Psoas muscle (tissue), 7 donors: ENCODE measurements at regions not wholly inside any gene's neighbourhood (a gene's known extent, or its start where the extent isn't known, plus 50 kb on each side); places are given as distances from the start of the nearest gene placed in this dataset.

ENCODE experiments used
- ATAC-seq, 4 donors: fragments of 200-7000 bp; cut with Tn5 transposase; one replicate each; pipeline ENCODE4 v1.9.1; 2020; ENCODE audit warnings: moderate library complexity in 3 of 4, mild to moderate bottlenecking in 2 of 4
- DNase-seq, 2 donors: peaks; one replicate each; pipeline ENCODE4 v3.0.0-alpha.2; 2020
- H3K27ac ChIP-seq: fragments of 200-600 bp; one replicate; pipeline ENCODE4 v1.8.0; 2022
- H3K27me3 ChIP-seq, 3 donors: fragments of 200-600 bp in 1 of 3; one replicate each; pipeline versions ENCODE4 v1.6.1 to v1.8.0; 2013 to 2022; ENCODE audit warnings: low read length in 2 of 3, mild to moderate bottlenecking in 2 of 3, moderate library complexity in 1 of 3; ENCODE audit not compliant: insufficient read depth in 3 of 3
- H3K36me3 ChIP-seq, 2 donors: fragments of 200-600 bp in 1 of 2; one replicate each; pipeline versions ENCODE4 v1.6.1 to v1.8.0; 2013 to 2022; ENCODE audit warnings: low read depth in 1 of 2, mild to moderate bottlenecking in 1 of 2, moderate library complexity in 1 of 2; ENCODE audit not compliant: insufficient read depth in 1 of 2
- H3K4me1 ChIP-seq: fragments of 200-600 bp; one replicate; pipeline ENCODE4 v1.8.0; 2022
- H3K4me3 ChIP-seq: fragments of 200-600 bp; one replicate; pipeline ENCODE4 v1.8.0; 2022; ENCODE audit warnings: mild to moderate bottlenecking
- H3K9me3 ChIP-seq: fragments of 200-600 bp; one replicate; pipeline ENCODE4 v1.8.0; 2022
- WGBS, 3 donors: extraction: QIAGEN DNeasy Blood & Tissue Kit; methylation state at CpG; one replicate each; pipeline versions ENCODE4 v1.1.6 to v1.1.7; 2013; 5-methylcytosine and 5-hydroxymethylcytosine counted together
- intact Hi-C, 2 donors: fragments of 100-400 bp; cut with DNase I; formaldehyde crosslinking; loops; one replicate each; pipeline versions ENCODE4 v1.11.0 to v1.14.2; 2022
- TF ChIP-seq, protein P1 (sequence below): fragments of 200-600 bp; IDR thresholded peaks from one replicate; pipeline ENCODE4 v1.8.0; 2022; ENCODE audit warnings: antibody characterized with exemption
- donor health status: healthy with polysubstance abuse.
- donor health status: DM: no; HTN: no; CAD: no; lungs with moderate emphysema.
- donor health status: Bipolar disorder and iron deficiency.
- donor health status: healthy.
- donor health status: DM: yes; HTN: yes; CAD: no.
- donor health status: DM: no; HTN: no; CAD: no.
- donor health status: DM: yes; HTN: yes; CAD: no.

DNA sequence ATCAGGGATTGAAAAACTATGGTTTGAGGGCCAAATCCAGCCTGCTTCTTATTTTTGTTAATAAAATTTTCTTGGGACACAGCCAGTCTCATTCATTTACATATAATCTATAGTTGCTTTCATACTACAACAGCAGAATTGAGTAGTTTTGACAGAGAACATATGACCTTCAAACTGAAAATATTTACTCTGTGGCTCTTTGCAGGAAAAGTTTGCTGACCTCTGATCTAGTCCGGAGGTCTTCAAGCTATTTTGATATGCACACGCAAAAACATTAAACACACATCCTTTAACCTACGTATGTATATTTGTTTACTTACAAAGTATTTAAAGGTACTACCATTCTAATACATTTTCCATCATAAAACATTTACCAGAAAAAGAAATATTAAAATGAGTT is 76.5 kb upstream of the LARGE1 start:
- Histone ChIP-seq H3K36me3 (no peaks in the 10 kb centered on the region), H3K4me1 (no peaks in the 10 kb centered on the region), H3K9me3 (peaks cover 12% of the 10 kb centered on the region), H3K27ac (no peak overlapping the region), H3K4me3 (no peak overlapping the region), H3K27me3 (peaks cover 0 to 10% (median 3%) of the 10 kb centered on the region in 3 donors)
- WGBS, 3 donors: 90 to 96% (median 93%) methylated on average over 3 of the region's 3 CpGs
- ATAC-seq (no peak), DNase-seq (no peak)
- TF ChIP-seq, protein P1, sequence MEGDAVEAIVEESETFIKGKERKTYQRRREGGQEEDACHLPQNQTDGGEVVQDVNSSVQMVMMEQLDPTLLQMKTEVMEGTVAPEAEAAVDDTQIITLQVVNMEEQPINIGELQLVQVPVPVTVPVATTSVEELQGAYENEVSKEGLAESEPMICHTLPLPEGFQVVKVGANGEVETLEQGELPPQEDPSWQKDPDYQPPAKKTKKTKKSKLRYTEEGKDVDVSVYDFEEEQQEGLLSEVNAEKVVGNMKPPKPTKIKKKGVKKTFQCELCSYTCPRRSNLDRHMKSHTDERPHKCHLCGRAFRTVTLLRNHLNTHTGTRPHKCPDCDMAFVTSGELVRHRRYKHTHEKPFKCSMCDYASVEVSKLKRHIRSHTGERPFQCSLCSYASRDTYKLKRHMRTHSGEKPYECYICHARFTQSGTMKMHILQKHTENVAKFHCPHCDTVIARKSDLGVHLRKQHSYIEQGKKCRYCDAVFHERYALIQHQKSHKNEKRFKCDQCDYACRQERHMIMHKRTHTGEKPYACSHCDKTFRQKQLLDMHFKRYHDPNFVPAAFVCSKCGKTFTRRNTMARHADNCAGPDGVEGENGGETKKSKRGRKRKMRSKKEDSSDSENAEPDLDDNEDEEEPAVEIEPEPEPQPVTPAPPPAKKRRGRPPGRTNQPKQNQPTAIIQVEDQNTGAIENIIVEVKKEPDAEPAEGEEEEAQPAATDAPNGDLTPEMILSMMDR: no peak
- intact Hi-C loops: no loop called here

DNA sequence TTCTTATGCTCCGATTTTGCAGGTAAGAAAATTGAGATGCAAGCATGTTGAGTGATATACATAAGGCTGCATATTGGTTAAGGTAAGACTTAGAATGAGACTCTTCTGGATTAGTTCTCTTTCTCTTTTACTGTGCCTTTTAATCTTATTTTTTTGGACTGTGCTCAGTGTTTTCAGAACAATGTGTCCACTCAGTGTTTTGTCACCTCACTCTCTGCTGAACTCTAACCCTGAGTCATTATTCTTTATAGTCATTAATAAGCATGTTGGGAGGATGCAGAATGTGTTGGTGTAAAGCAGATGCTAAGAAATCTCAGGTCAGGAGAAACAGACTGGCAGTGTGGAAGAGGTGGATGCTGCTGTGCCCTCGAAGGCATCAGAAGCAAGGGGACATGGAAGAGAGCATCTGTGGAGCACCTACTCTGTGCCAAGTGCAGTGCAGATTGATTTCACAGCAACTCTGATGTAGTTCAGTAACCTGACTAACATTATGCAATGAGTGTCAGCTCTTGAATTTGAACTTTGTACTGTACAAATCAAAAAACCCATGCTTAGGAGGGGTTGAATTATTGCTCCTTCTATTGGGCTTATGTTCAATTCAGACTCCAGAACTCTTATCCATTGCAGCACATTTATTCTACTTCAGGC is 80.7 kb upstream of the LARGE1 start:
- Histone ChIP-seq H3K27me3 (no peaks in the 10 kb centered on the region), H3K36me3 (no peaks in the 10 kb centered on the region), H3K27ac (no peak overlapping the region), H3K9me3 (peaks cover 8% of the 10 kb centered on the region), H3K4me1 (no peaks in the 10 kb centered on the region), H3K4me3 (no peak overlapping the region)
- intact Hi-C loops: no loop called here
- TF ChIP-seq, protein P1: no peak
- DNase-seq (no peak), ATAC-seq (no peak)
- 59 to 73% (median 71%) methylated on average over 2 of the region's 2 CpGs for WGBS, 3 donors

DNA sequence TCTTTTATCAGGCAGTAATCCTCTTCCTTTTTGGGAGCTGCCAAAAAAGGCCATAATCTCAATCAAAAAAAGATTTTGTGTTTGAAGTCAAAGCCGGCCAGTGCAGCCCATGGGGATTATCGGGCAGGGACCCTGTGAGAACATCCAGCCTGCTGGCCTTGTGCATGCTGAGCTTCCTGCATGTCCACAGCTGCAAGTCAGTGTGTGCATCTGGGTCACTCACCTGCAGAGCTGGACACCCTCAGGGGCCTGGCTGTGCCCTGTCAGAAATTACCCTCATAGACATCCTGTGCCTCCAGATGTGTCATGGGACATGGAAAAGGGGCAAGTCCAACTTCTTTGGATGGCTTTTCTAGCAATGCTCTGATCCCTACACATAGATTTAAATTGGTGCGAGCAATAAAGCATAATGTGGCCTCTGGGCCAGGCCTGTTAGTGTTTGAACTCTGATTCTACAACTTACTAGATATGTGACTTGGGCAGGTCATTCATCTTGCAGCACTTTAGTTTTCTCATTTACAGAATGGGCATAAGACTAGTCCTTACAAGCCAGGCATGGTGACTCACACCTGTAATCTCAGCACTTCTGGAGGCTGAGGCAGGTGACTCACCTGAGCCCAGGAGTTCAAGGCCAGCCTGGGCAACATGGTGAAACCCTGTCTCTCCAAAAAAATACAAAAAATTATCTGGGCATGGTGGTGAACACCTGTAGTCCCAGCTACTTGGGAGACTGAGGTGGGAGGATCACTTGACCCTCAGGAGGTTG is 81.6 kb upstream of the LARGE1 start:
- no peak for ATAC-seq
- 55 to 78% (median 60%) methylated on average over 3 of the region's 3 CpGs for WGBS, 3 donors
- Histone ChIP-seq H3K4me1 (no peaks in the 10 kb centered on the region), H3K4me3 (no peak overlapping the region), H3K27ac (no peak overlapping the region), H3K36me3 (no peaks in the 10 kb centered on the region), H3K27me3 (no peaks in the 10 kb centered on the region), H3K9me3 (peaks cover 8% of the 10 kb centered on the region)
- intact Hi-C loops: no loop called here
- TF ChIP-seq, protein P1: no peak
- DNase-seq: no peak

DNA sequence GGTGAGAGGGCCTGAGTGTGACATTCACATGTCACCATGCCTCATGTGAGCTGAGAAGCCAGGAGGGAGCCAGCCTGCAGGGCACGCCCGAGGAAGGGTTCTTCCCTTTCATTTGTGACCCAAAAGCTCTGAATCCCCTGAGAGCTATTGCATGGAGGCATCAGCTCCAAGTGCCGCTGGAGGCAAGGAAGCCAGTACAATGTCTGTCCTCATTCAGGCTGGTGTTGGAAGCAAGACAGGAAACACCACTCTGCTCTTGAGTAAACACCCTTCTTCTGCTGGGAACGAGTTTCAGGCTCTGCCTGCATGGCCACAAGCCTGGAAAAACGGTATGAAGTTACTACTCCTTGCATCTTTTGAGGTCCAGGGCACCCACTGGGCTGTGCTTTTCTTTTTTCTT is 83.8 kb upstream of the LARGE1 start:
- H3K4me1 ChIP-seq: no peaks in the 10 kb centered on the region
- peaks cover 0 to 1% (median 0%) of the 10 kb centered on the region in 3 donors for H3K27me3 ChIP-seq
- TF ChIP-seq, protein P1: no peak
- ATAC-seq: no peak
- WGBS, 3 donors: 42 to 49% (median 45%) methylated on average over 5 of the region's 5 CpGs
- intact Hi-C loops: no loop called here
- H3K27ac ChIP-seq: no peak overlapping the region
- H3K4me3 ChIP-seq: no peak overlapping the region
- H3K36me3 ChIP-seq: no peaks in the 10 kb centered on the region
- no peak for DNase-seq
- H3K9me3 ChIP-seq: peaks cover 8% of the 10 kb centered on the region
